ENCODE measurements at regions not wholly inside any gene's neighbourhood (a gene's known extent, or its start where the extent isn't known, plus 50 kb on each side); places are given as distances from the start of the nearest gene placed in this dataset.
"Not testable (repeated sequence)": the region's sequence is repeated elsewhere in the genome, so short reads cannot be mapped to it uniquely, and the experiment has no call there.

DNA sequence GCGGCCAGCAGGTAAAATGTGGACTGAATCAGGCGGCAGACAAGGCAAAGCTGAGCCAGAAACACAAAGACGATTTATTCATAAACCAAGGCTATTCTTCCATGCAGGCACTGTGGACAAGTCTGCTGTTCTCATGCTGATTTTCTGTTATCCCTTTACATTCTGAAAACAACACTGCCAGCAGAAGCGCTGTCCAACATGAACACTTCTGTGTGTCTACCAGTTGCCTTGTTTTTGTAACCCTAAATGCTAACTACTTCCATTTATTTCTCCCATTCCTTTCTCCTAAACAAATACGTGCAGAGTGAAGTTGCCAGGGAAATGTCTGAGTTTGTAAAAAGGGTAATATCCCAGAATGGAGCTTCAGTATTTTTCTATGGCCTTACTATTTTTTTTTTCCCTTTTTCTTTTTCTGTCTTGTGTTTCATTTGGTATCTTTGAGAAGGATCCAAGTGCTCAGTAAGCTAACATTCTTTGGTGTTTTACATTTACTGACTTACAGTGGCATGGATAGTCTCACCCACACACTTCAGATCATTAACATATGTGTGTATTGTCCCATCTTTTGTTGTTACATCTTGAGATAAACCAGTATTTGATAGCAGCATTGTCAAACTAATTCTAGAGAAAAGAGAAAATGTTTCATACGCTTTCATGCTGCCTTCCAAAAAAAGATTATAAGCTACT lies 1308.9 kb upstream of the MAP3K7 start:
- peak; percentile 48 for DNase-seq

- DNase-seq, result no peak
These were observed 1299.4 kb upstream of the MAP3K7 start for GRCh38 chr6:91886183-91886795.

DNA sequence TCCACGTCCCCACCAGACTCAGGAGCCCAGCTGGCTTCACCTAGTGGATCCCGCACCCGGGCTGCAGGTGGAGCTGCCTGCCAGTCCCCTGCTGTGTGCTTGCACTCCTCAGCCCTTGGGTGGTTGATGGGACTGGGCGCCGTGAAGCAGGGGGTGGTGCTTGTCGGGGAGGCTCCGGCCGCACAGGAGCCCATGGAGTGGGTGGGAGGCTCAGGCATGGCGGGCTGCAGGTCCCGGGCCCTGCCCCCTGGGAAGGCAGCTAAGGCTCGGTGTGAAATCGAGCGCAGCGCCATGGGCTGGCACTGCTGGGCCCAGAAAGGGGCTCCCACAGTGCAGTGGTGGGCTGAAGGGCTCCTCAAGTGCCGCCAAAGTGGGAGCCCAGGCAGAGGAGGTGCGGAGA lies 1294.9 kb upstream of the MAP3K7 start:
- DNase-seq, result not testable (repeated sequence)

- DNase-seq, result no peak
These were observed 1292.6 kb upstream of the MAP3K7 start for GRCh38 chr6:91879386-91879995.

- no peak for DNase-seq
These were observed 1291.1 kb upstream of the MAP3K7 start for GRCh38 chr6:91877994-91878393.

- no peak for DNase-seq
These were observed 1288.1 kb upstream of the MAP3K7 start for GRCh38 chr6:91874971-91875370.

GRCh38 chr6:91868539-91869202 lies 1281.8 kb upstream of the MAP3K7 start:
- DNase-seq, result no peak

- DNase-seq, result no peak
These were observed 1279.0 kb upstream of the MAP3K7 start for GRCh38 chr6:91865889-91866288.

GRCh38 chr6:91864911-91865310 lies 1278.0 kb upstream of the MAP3K7 start:
- DNase-seq, result no peak

DNA sequence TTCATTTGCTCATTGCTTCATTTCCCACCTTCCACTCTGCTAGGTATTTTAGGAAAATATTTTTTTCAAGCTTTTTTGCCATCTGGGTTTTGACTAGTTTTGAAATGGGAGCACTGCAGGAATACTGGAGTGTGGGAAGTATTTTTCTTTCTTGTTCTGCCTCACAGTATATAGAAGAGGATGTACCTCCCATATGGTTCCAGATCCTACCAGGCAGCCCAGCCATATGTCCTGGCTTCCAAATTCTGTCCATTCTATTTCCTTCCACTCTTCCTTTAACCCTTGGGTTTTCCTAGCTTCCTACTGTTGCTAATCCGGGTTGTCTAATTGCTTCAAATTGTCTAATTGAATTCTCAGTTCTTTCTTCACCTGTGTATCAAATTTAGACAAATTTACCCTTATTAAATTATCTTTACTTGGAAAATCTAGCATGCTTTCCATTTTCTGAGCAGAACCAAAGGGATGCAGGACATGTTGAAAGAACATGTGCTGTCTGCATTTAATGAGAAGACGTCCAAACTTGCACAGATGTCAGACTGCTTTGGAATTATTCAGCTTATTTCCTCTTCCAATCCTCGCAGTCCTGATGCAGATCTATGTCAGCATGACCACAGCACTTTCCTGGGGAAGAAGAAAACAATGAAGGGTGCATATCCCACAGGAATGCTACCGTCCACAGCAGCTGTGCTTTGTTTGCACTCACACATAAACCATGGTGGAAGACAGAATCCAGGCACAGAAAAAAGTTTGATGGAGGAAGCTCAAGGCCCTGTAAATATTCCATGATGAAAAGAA lies 1273.9 kb upstream of the MAP3K7 start:
- no peak for DNase-seq

DNA sequence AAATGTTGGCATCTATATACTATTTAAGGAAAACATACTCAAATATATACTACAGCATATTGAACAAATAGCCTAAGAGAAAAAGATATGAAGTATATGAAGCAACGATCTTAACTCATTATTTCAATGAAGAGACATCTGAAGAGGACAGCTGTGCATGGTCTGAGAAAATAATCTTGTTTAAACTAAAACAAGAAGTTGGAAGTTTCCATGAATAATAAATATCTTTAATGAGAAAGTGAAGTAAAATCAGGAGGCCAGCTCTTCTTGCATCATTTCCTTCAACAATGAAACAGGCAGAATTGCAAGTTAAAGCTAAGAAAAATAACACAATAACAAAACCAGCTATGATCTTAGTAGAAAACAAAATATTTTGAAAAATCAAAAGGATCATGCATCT lies 1265.4 kb upstream of the MAP3K7 start:
- DNase-seq, result peak; percentile 19

GRCh38 chr6:91834813-91835212 lies 1247.9 kb upstream of the MAP3K7 start:
- DNase-seq, result no peak

DNA sequence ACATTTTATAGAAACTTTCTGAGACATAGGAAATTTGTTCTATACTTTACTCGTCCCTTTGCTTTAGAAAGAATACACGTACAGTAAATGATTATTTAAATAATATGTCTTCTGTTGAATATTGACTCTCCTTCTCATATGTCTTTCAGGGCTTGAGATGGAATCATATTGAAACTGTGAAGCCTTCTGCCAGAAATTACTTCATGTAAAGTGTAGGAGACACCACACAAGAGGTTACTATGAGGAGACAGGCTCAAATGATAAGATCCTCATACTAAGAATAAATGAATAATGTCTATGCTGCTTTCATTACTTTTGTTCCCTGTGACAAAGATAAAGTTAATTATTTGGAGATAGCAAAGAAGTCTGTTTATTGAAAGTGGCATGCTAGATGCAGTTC lies 1240.3 kb upstream of the MAP3K7 start:
- DNase-seq, result no peak

GRCh38 chr6:91826128-91826527 lies 1239.3 kb upstream of the MAP3K7 start:
- no peak for DNase-seq

- DNase-seq, result no peak
These were observed 1237.5 kb upstream of the MAP3K7 start for GRCh38 chr6:91824331-91824730.

- DNase-seq, result no peak
These were observed 1235.7 kb upstream of the MAP3K7 start for GRCh38 chr6:91822581-91822980.

DNA sequence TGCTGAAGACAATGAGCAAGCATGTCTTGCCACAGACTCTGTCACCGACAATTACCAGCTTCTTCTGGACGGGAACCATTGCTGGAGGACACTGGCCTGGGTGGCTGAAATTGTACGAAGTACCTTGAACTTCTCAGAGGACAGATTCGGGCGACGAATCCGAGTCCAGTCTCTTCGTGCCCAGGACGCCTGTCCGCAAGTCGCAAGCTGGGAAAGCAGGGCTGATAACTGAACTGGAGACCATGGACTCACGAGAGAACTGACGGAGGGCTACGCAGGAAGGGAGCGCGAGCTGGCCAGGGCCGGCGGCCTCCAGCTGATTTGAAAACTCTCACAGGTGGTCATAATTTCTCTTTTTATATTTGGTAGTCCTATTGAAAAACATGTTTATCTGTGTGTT lies 1229.5 kb upstream of the MAP3K7 start:
- no peak for DNase-seq

- DNase-seq, result no peak
These were observed 1226.8 kb upstream of the MAP3K7 start for GRCh38 chr6:91813641-91814040.

- DNase-seq, result peak; percentile 11
These were observed 1225.9 kb upstream of the MAP3K7 start for GRCh38 chr6:91812596-91813274.

DNA sequence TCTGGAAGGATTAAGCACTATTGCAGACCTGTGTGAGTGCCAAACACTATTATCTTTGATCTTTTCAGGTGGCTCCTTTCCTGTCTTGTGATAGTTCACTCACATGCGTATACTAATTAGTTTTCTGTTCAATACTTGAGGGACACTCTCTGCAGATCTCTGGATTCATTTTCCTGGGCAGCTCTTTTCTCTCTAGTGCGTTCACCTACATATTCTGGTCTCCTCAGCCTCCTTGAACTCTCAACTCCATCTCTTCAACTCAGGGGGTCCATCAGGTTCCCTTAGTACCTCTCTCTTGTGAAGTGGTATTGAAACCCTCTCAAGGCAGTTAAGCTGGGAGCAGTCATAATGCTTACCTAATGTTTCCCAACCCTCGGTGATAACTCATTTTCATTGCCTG lies 1218.1 kb upstream of the MAP3K7 start:
- no peak for DNase-seq

GRCh38 chr6:91802431-91802830 lies 1215.6 kb upstream of the MAP3K7 start:
- DNase-seq, result no peak

DNA sequence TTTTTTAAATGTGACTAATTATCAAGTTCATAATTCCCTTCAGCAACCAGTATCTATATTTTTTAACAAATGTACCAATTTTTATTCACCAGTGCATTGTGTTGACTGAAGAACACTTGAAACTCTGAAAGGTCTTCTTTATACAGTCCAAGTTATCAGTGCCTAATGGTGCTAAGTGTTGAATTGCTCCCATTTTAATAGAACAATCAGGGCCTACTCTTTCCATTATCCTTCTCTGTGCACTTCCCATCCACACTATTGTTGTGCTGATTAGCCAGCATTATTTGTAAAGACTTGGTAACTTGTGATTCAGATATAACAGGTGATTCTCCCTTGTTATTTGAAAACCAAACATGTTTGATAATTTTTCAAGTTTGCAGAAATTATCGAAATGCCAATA lies 1209.7 kb upstream of the MAP3K7 start:
- DNase-seq, result no peak

Data from renal pelvis (tissue), 1 donor.